ENCODE measurements at regions not wholly inside any gene's neighbourhood (a gene's known extent, or its start where the extent isn't known, plus 50 kb on each side); places are given as distances from the start of the nearest gene placed in this dataset.

- DNase-seq (ENCODE audit: low read depth in 2 of 2) = no peak
Measured at GRCh38 chr4:58553679-58554078, 1443.5 kb upstream of the IGFBP7 start.

GRCh38 chr4:58553031-58553430, 1442.8 kb upstream of the IGFBP7 start:
- no peak for DNase-seq (ENCODE audit: low read depth in 2 of 2)

GRCh38 chr4:58551676-58552075, 1441.5 kb upstream of the IGFBP7 start:
- no peak for DNase-seq (ENCODE audit: low read depth in 2 of 2)

GRCh38 chr4:58543465-58543864, 1433.3 kb upstream of the IGFBP7 start:
- no peak for DNase-seq (ENCODE audit: low read depth in 2 of 2)

- DNase-seq (ENCODE audit: low read depth in 2 of 2) = no peak
Measured at GRCh38 chr4:58541926-58542325, 1431.7 kb upstream of the IGFBP7 start.

GRCh38 chr4:58522765-58523382, 1412.7 kb upstream of the IGFBP7 start:
- no peak for DNase-seq (ENCODE audit: low read depth in 2 of 2)

GRCh38 chr4:58515226-58515625, 1405.0 kb upstream of the IGFBP7 start:
- DNase-seq (ENCODE audit: low read depth in 2 of 2) = no peak

- no peak for DNase-seq (ENCODE audit: low read depth in 2 of 2)
Measured at GRCh38 chr4:58514299-58514698, 1404.1 kb upstream of the IGFBP7 start.

GRCh38 chr4:58510652-58511051, 1400.5 kb upstream of the IGFBP7 start:
- no peak for DNase-seq (ENCODE audit: low read depth in 2 of 2)

GRCh38 chr4:58507079-58507478, 1396.9 kb upstream of the IGFBP7 start:
- DNase-seq (ENCODE audit: low read depth in 2 of 2) = no peak

- DNase-seq (ENCODE audit: low read depth in 2 of 2) = no peak
Measured at GRCh38 chr4:58502839-58503238, 1392.7 kb upstream of the IGFBP7 start.

- DNase-seq (ENCODE audit: low read depth in 2 of 2) = no peak
Measured at GRCh38 chr4:58499182-58499581, 1389.0 kb upstream of the IGFBP7 start.

- no peak for DNase-seq (ENCODE audit: low read depth in 2 of 2)
Measured at GRCh38 chr4:58491620-58492019, 1381.4 kb upstream of the IGFBP7 start.

GRCh38 chr4:58477950-58478349, 1367.8 kb upstream of the IGFBP7 start:
- no peak for DNase-seq (ENCODE audit: low read depth in 2 of 2)

GRCh38 chr4:58477513-58477912, 1367.3 kb upstream of the IGFBP7 start:
- no peak for DNase-seq (ENCODE audit: low read depth in 2 of 2)

GRCh38 chr4:58475097-58475496, 1364.9 kb upstream of the IGFBP7 start:
- DNase-seq (ENCODE audit: low read depth in 2 of 2) = no peak

- no peak for DNase-seq (ENCODE audit: low read depth in 2 of 2)
Measured at GRCh38 chr4:58465031-58465430, 1354.8 kb upstream of the IGFBP7 start.

GRCh38 chr4:58456727-58457384, 1346.7 kb upstream of the IGFBP7 start:
- DNase-seq (ENCODE audit: low read depth in 2 of 2) = no peak

- DNase-seq (ENCODE audit: low read depth in 2 of 2) = no peak
Measured at GRCh38 chr4:58453956-58454355, 1343.8 kb upstream of the IGFBP7 start.

GRCh38 chr4:58451707-58452106, 1341.5 kb upstream of the IGFBP7 start:
- DNase-seq (ENCODE audit: low read depth in 2 of 2) = no peak

GRCh38 chr4:58435871-58436270, 1325.7 kb upstream of the IGFBP7 start:
- no peak for DNase-seq (ENCODE audit: low read depth in 2 of 2)

- no peak for DNase-seq (ENCODE audit: low read depth in 2 of 2)
Measured at GRCh38 chr4:58413849-58414248, 1303.7 kb upstream of the IGFBP7 start.

- DNase-seq (ENCODE audit: low read depth in 2 of 2) = no peak
Measured at GRCh38 chr4:58411904-58412303, 1301.7 kb upstream of the IGFBP7 start.

GRCh38 chr4:58406762-58407161, 1296.6 kb upstream of the IGFBP7 start:
- DNase-seq (ENCODE audit: low read depth in 2 of 2) = no peak

All from activated CD8-positive, alpha-beta memory T cell treated with anti-CD3 and anti-CD28 coated beads for 4 hours (primary cell).